ENCODE measurements at regions not wholly inside any gene's neighbourhood (a gene's known extent, or its start where the extent isn't known, plus 50 kb on each side); places are given as distances from the start of the nearest gene placed in this dataset.

GRCh38 chr2:147711031-147711430 is 133.8 kb upstream of the ACVR2A start:
- DNase-seq, result no peak

GRCh38 chr2:147709655-147710054 is 135.2 kb upstream of the ACVR2A start:
- DNase-seq, result no peak

GRCh38 chr2:147703171-147703570 is 141.7 kb upstream of the ACVR2A start:
- DNase-seq, result no peak

GRCh38 chr2:147698166-147698565 is 146.7 kb upstream of the ACVR2A start:
- no peak for DNase-seq

GRCh38 chr2:147696426-147696825 is 148.4 kb upstream of the ACVR2A start:
- no peak for DNase-seq

GRCh38 chr2:147689220-147689909 is 155.5 kb upstream of the ACVR2A start:
- no peak for DNase-seq

GRCh38 chr2:147688242-147688641 is 156.6 kb upstream of the ACVR2A start:
- DNase-seq, result no peak

GRCh38 chr2:147686365-147686764 is 158.5 kb upstream of the ACVR2A start:
- peak in 1 of 58 donors; percentile 5 for DNase-seq

GRCh38 chr2:147684903-147685302 is 159.9 kb upstream of the ACVR2A start:
- no peak for DNase-seq

GRCh38 chr2:147683380-147683779 is 161.4 kb upstream of the ACVR2A start:
- DNase-seq, result no peak

- DNase-seq, result no peak
Measured at GRCh38 chr2:147681093-147681492, 163.7 kb upstream of the ACVR2A start.

GRCh38 chr2:147679955-147680531 is 164.8 kb upstream of the ACVR2A start:
- no peak for DNase-seq

GRCh38 chr2:147679191-147679954 is 165.5 kb upstream of the ACVR2A start:
- DNase-seq, result no peak

GRCh38 chr2:147665105-147665504 is 179.7 kb upstream of the ACVR2A start:
- no peak for DNase-seq

GRCh38 chr2:147663962-147664361 is 180.9 kb upstream of the ACVR2A start:
- DNase-seq, result no peak

GRCh38 chr2:147663153-147663961 is 181.5 kb upstream of the ACVR2A start:
- DNase-seq, result no peak

GRCh38 chr2:147662221-147662620 is 182.6 kb upstream of the ACVR2A start:
- no peak for DNase-seq

- DNase-seq, result no peak
Measured at GRCh38 chr2:147660680-147661079, 184.1 kb upstream of the ACVR2A start.

- DNase-seq, result no peak
Measured at GRCh38 chr2:147659051-147659450, 185.8 kb upstream of the ACVR2A start.

- no peak for DNase-seq
Measured at GRCh38 chr2:147657086-147658000, 187.5 kb upstream of the ACVR2A start.

- no peak for DNase-seq
Measured at GRCh38 chr2:147649998-147650397, 194.8 kb upstream of the ACVR2A start.

All from anterior cingulate cortex (tissue), 58 donors.